NB4 (cell line): ENCODE measurements at regions not wholly inside any gene's neighbourhood (a gene's known extent, or its start where the extent isn't known, plus 50 kb on each side); places are given as distances from the start of the nearest gene placed in this dataset.

Source experiments
- DNase-seq: peaks from one replicate; pipeline ENCODE4 v3.0.0; 2010; ENCODE audit warnings: low read depth
- H3K4me3 ChIP-seq: one replicate; pipeline ENCODE4 v1.5.1; 2011; ENCODE audit warnings: mild to moderate bottlenecking, low read depth, low read length, moderate library complexity
- MAX ChIP-seq: IDR thresholded peaks from 2 replicates; pipeline ENCODE4 v1.6.1; 2011; ENCODE audit warnings: low read depth, low read length
- MYC ChIP-seq: IDR thresholded peaks from 2 replicates; pipeline ENCODE4 v1.6.1; 2011; ENCODE audit warnings: low read depth, low read length
- POLR2A ChIP-seq: IDR thresholded peaks from 2 replicates; pipeline ENCODE4 v1.6.1; 2011; ENCODE audit warnings: mild to moderate bottlenecking; ENCODE audit not compliant: insufficient read length; ENCODE audit errors: extremely low read depth
- TF ChIP-seq, protein P1 (sequence below): IDR thresholded peaks from one replicate; pipeline ENCODE4 v1.5.1; 2012; ENCODE audit warnings: low read depth, low read length

- no peak for TF ChIP-seq MAX
- TF ChIP-seq, protein P1, sequence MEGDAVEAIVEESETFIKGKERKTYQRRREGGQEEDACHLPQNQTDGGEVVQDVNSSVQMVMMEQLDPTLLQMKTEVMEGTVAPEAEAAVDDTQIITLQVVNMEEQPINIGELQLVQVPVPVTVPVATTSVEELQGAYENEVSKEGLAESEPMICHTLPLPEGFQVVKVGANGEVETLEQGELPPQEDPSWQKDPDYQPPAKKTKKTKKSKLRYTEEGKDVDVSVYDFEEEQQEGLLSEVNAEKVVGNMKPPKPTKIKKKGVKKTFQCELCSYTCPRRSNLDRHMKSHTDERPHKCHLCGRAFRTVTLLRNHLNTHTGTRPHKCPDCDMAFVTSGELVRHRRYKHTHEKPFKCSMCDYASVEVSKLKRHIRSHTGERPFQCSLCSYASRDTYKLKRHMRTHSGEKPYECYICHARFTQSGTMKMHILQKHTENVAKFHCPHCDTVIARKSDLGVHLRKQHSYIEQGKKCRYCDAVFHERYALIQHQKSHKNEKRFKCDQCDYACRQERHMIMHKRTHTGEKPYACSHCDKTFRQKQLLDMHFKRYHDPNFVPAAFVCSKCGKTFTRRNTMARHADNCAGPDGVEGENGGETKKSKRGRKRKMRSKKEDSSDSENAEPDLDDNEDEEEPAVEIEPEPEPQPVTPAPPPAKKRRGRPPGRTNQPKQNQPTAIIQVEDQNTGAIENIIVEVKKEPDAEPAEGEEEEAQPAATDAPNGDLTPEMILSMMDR, result no peak
- no peak for TF ChIP-seq MYC
- no peak for TF ChIP-seq POLR2A
- DNase-seq, result no peak
- no peak overlapping the region for H3K4me3 ChIP-seq
Measured at GRCh38 chr4:107220976-107221375, 184.9 kb upstream of the DKK2 start.

GRCh38 chr4:107219681-107220080 is 183.6 kb upstream of the DKK2 start:
- no peak overlapping the region for H3K4me3 ChIP-seq
- TF ChIP-seq MAX, result no peak
- TF ChIP-seq, protein P1, result no peak
- no peak for TF ChIP-seq POLR2A
- TF ChIP-seq MYC, result no peak
- no peak for DNase-seq

GRCh38 chr4:107216379-107216778 is 180.3 kb upstream of the DKK2 start:
- no peak for DNase-seq
- TF ChIP-seq, protein P1, result no peak
- TF ChIP-seq MAX (no peak), MYC (no peak), POLR2A (no peak)
- no peak overlapping the region for H3K4me3 ChIP-seq

- TF ChIP-seq MAX (no peak), MYC (no peak), POLR2A (no peak)
- TF ChIP-seq, protein P1, result no peak
- DNase-seq, result no peak
- H3K4me3 ChIP-seq, result no peak overlapping the region
Measured at GRCh38 chr4:107215222-107215621, 179.1 kb upstream of the DKK2 start.

- H3K4me3 ChIP-seq, result no peak overlapping the region
- TF ChIP-seq, protein P1, result no peak
- TF ChIP-seq MYC (no peak), MAX (no peak), POLR2A (no peak)
- DNase-seq, result no peak
Measured at GRCh38 chr4:107213880-107214279, 177.8 kb upstream of the DKK2 start.

DNA sequence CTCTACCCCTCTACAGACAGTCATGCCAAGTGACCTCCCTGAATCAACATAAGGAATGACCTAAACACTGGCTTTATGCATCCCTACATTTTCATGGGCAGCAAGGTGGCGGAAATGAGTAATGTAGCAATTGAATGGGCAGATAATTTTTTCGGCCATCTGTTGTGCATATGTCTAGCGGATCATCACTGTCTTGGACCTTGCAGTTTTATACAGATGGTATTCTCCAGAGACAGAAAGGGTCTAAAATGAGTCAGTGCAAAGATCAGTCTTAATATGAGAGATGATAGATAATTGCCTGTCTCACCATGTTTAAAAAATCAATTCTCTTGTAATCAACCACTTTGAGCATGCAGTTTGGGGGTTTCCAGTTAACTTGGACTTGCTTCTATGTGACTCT is 177.3 kb upstream of the DKK2 start:
- no peak for DNase-seq
- TF ChIP-seq MYC, result no peak
- no peak for TF ChIP-seq MAX
- TF ChIP-seq, protein P1, result no peak
- no peak for TF ChIP-seq POLR2A
- H3K4me3 ChIP-seq, result no peak overlapping the region
